ENCODE measurements at regions not wholly inside any gene's neighbourhood (a gene's known extent, or its start where the extent isn't known, plus 50 kb on each side); places are given as distances from the start of the nearest gene placed in this dataset.

GRCh38 chr4:189850239-189850856 is 90.3 kb upstream of the FRG1 start:
- TF ChIP-seq CTCF (tag by site-specific recombination; IDR thresholded peaks at IDR 0.05), result no peak
- no peak for TF ChIP-seq TCF7L2 (IDR thresholded peaks at IDR 0.05; ENCODE audit: borderline replicate concordance, low read depth, low read length)
